Stomach (tissue), 8 donors: ENCODE measurements at regions not wholly inside any gene's neighbourhood (a gene's known extent, or its start where the extent isn't known, plus 50 kb on each side); places are given as distances from the start of the nearest gene placed in this dataset.

Source experiments
- DNase-seq, 2 donors: peaks; one replicate each; pipeline versions ENCODE4 v3.0.0 to v3.0.0-alpha.2; 2013 to 2019
- H3K27ac ChIP-seq, 5 donors: fragments of 200-600 bp in 4 of 5; sonication (generic) in 4 of 5; one replicate each; pipeline ENCODE4 v1.5.1; 2013 to 2019; ENCODE audit warnings: mild to moderate bottlenecking in 1 of 5, moderate library complexity in 1 of 5
- H3K27me3 ChIP-seq, 3 donors: fragments of 200-600 bp; sonication (generic); one replicate each; pipeline ENCODE4 v1.5.1; 2017 to 2019; ENCODE audit warnings: mixed run types in 1 of 3
- H3K36me3 ChIP-seq, 4 donors: fragments of 200-600 bp; sonication (generic); 1 replicate in 3 of 4; 2 replicates in 1 of 4; pipeline ENCODE4 v1.5.1; 2016 to 2019
- H3K4me1 ChIP-seq, 4 donors: fragments of 200-600 bp; sonication (generic); one replicate each; pipeline ENCODE4 v1.5.1; 2016 to 2019
- H3K4me3 ChIP-seq, 4 donors: fragments of 200-600 bp; sonication (generic) in 3 of 4; one replicate each; pipeline ENCODE4 v1.5.1; 2016 to 2019; ENCODE audit warnings: mild to moderate bottlenecking in 1 of 4
- H3K9me3 ChIP-seq, 4 donors: fragments of 200-600 bp; sonication (generic); one replicate each; pipeline ENCODE4 v1.5.1; 2016 to 2019
- EP300 ChIP-seq: sonication (generic); formaldehyde crosslinking; IDR thresholded peaks from one replicate; pipeline ENCODE4 v1.6.1; 2017; ENCODE audit warnings: antibody characterized with exemption
- POLR2A ChIP-seq, 4 donors: fragments of 450-650 bp; IDR thresholded peaks; one replicate each; pipeline ENCODE4 v1.6.1; 2016; ENCODE audit warnings: antibody characterized with exemption in 4 of 4, control low read depth in 2 of 4, mild to moderate bottlenecking in 1 of 4, moderate library complexity in 1 of 4
- POLR2AphosphoS5 ChIP-seq, 3 donors: sonication (generic); formaldehyde crosslinking; IDR thresholded peaks; one replicate each; pipeline ENCODE4 v1.6.1; 2016; ENCODE audit warnings: antibody characterized with exemption in 3 of 3
- WGBS, 5 donors: extraction: QIAGEN DNeasy Blood & Tissue Kit in 3 of 5; methylation state at CpG; one replicate each; pipeline versions ENCODE4 v1.1.5 to v1.1.7; 2013 to 2018; 5-methylcytosine and 5-hydroxymethylcytosine counted together
- intact Hi-C: fragments of 100-400 bp; cut with DNase I; formaldehyde crosslinking; loops from one replicate; pipeline ENCODE4 v1.15.1; 2023; ENCODE audit warnings: low total_unique reads
- TF ChIP-seq, protein P1 (sequence below), 7 experiments: fragments of 450-650 bp in 4 of 7; fragments of 200-600 bp in 3 of 7; sonication (generic) in 3 of 7; IDR thresholded peaks; one replicate each; pipeline ENCODE4 v1.5.1; 2016 to 2019; ENCODE audit warnings: antibody characterized with exemption in 7 of 7, control low read depth in 2 of 7, mild to moderate bottlenecking in 1 of 7
- donor health status: healthy with polysubstance abuse.
- donor health status: Bipolar disorder and iron deficiency.
- donor health status: healthy.

DNA sequence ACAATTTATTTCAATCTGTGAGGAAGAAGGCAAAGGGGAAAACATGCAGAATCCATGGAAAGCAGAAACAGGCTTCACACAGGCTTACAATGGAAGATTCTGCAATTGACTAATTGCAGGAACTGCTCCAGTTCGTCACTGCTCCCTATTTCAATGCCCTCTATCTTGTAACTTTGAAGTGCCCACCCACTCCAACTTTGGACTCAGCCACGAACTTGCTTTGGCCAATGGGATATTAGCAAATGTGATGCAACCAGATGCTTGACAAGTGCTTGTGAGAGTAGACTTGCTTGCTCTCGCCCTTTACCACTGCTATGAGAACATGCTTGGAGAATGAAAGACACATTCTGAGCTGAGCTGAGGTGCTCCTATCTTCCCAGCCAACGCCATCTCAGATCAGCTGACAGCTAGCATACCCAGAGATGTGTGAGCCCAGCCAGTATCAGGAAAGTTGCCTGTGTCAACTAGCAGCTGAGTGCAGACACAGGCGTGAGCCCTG, 105.7 kb upstream of the PTCHD1 start:
- 12 to 37% (median 36%) methylated on average over 5 of the region's 5 CpGs for WGBS, 5 donors
- no peak for TF ChIP-seq POLR2A (IDR thresholded peaks at IDR 0.05)
- no peak for TF ChIP-seq POLR2AphosphoS5 (IDR thresholded peaks at IDR 0.05)
- TF ChIP-seq, protein P1, sequence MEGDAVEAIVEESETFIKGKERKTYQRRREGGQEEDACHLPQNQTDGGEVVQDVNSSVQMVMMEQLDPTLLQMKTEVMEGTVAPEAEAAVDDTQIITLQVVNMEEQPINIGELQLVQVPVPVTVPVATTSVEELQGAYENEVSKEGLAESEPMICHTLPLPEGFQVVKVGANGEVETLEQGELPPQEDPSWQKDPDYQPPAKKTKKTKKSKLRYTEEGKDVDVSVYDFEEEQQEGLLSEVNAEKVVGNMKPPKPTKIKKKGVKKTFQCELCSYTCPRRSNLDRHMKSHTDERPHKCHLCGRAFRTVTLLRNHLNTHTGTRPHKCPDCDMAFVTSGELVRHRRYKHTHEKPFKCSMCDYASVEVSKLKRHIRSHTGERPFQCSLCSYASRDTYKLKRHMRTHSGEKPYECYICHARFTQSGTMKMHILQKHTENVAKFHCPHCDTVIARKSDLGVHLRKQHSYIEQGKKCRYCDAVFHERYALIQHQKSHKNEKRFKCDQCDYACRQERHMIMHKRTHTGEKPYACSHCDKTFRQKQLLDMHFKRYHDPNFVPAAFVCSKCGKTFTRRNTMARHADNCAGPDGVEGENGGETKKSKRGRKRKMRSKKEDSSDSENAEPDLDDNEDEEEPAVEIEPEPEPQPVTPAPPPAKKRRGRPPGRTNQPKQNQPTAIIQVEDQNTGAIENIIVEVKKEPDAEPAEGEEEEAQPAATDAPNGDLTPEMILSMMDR (IDR thresholded peaks at IDR 0.05) = no peak
- TF ChIP-seq EP300 = no peak
- DNase-seq = peak in 1 of 2 donors; percentile 1
- H3K36me3 ChIP-seq = no peaks in the 10 kb centered on the region
- intact Hi-C loops = no loop called here
- H3K4me3 ChIP-seq = no peak overlapping the region
- H3K4me1 ChIP-seq = no peaks in the 10 kb centered on the region
- no peak overlapping the region for H3K27ac ChIP-seq
- no peaks in the 10 kb centered on the region for H3K27me3 ChIP-seq
- H3K9me3 ChIP-seq = no peaks in the 10 kb centered on the region

DNA sequence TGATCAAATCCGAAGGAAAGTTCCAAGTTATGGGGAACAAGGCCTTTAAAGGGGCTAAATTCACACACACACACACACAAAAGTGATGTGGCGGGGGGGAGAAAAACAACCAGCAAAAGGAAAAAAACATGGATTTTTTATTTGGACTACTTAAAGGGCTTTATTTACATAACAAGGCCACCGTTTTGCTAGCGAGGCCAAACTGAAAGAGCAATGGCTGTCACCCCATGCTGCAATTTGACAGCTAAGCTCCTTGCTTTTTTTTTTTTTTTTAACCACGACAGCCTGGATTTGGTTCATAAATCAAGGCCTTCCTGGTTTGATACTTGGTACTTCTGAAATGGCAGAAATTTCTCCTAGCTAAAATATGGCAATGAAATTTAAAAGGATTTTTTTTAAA, 99.6 kb upstream of the PTCHD1 start:
- intact Hi-C loops = no loop called here
- 48 to 62% (median 55%) methylated on average over 5 of the region's 5 CpGs for WGBS, 5 donors
- Histone ChIP-seq H3K27ac (no peak overlapping the region), H3K36me3 (no peaks in the 10 kb centered on the region), H3K4me1 (no peaks in the 10 kb centered on the region), H3K4me3 (no peak overlapping the region), H3K27me3 (no peaks in the 10 kb centered on the region), H3K9me3 (no peaks in the 10 kb centered on the region)
- TF ChIP-seq, protein P1 (IDR thresholded peaks at IDR 0.05) = no peak
- no peak for TF ChIP-seq POLR2A (IDR thresholded peaks at IDR 0.05)
- no peak for TF ChIP-seq POLR2AphosphoS5 (IDR thresholded peaks at IDR 0.05)
- TF ChIP-seq EP300 = no peak
- no peak for DNase-seq

- H3K27ac ChIP-seq = no peak overlapping the region
- H3K27me3 ChIP-seq = no peaks in the 10 kb centered on the region
- no peaks in the 10 kb centered on the region for H3K9me3 ChIP-seq
- no peak for DNase-seq
- no peak for TF ChIP-seq POLR2A (IDR thresholded peaks at IDR 0.05)
- no peak for TF ChIP-seq EP300
- no peak for TF ChIP-seq POLR2AphosphoS5 (IDR thresholded peaks at IDR 0.05)
- H3K4me1 ChIP-seq = no peaks in the 10 kb centered on the region
- no peaks in the 10 kb centered on the region for H3K36me3 ChIP-seq
- intact Hi-C loops = no loop called here
- 32 to 74% (median 45%) methylated on average over 2 of the region's 2 CpGs for WGBS, 5 donors
- H3K4me3 ChIP-seq = no peak overlapping the region
Measured at GRCh38 chrX:23246001-23246400, 88.6 kb upstream of the PTCHD1 start.

GRCh38 chrX:23248187-23248586, 86.5 kb upstream of the PTCHD1 start:
- H3K36me3 ChIP-seq = no peaks in the 10 kb centered on the region
- H3K9me3 ChIP-seq = peaks cover 0 to 10% (median 4%) of the 10 kb centered on the region in 4 donors
- intact Hi-C loops = no loop called here
- H3K27me3 ChIP-seq = no peaks in the 10 kb centered on the region
- no peak overlapping the region for H3K27ac ChIP-seq
- 83 to 89% (median 85%) methylated on average over 7 of the region's 7 CpGs for WGBS, 5 donors
- TF ChIP-seq, protein P1 (IDR thresholded peaks at IDR 0.05) = no peak
- no peak for TF ChIP-seq POLR2AphosphoS5 (IDR thresholded peaks at IDR 0.05)
- no peak for TF ChIP-seq POLR2A (IDR thresholded peaks at IDR 0.05)
- TF ChIP-seq EP300 = no peak
- no peak overlapping the region for H3K4me3 ChIP-seq
- DNase-seq = no peak
- no peaks in the 10 kb centered on the region for H3K4me1 ChIP-seq

DNA sequence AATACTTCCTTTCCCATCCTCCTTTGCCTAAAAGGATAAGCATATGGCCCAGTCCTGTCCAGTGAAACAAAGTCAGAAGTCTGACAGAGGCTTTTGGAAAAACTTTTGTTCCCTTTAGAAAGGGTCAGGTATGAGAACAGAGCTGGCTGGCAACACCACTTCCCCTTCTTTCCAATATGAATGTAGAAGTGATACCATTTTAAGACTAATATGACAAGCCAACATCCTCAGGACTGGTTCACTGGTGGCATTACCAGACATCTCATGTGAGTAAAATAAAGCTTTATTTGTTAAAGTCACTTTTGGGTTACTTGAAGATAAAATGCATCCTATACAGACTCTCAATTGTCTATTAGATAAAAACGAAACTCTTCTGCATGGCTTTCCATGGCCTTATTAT, 83.6 kb upstream of the PTCHD1 start:
- Histone ChIP-seq H3K4me1 (no peaks in the 10 kb centered on the region), H3K9me3 (peaks cover 0 to 11% (median 4%) of the 10 kb centered on the region in 4 donors), H3K36me3 (no peaks in the 10 kb centered on the region), H3K27me3 (no peaks in the 10 kb centered on the region), H3K4me3 (no peak overlapping the region), H3K27ac (no peak overlapping the region)
- intact Hi-C loops = no loop called here
- TF ChIP-seq POLR2AphosphoS5 (IDR thresholded peaks at IDR 0.05) = no peak
- TF ChIP-seq EP300 = no peak
- no peak for TF ChIP-seq POLR2A (IDR thresholded peaks at IDR 0.05)
- DNase-seq = no peak
- WGBS, 5 donors = 58 to 91% (median 83%) methylated on average over 1 of the region's 1 CpG
